Activated naive CD4-positive, alpha-beta T cell treated with anti-CD3 and anti-CD28 coated beads, Interleukin-2, amount 50 U/mL, for 24 hours (primary cell): ENCODE measurements at regions not wholly inside any gene's neighbourhood (a gene's known extent, or its start where the extent isn't known, plus 50 kb on each side); places are given as distances from the start of the nearest gene placed in this dataset.
"Not testable (repeated sequence)": the region's sequence is repeated elsewhere in the genome, so short reads cannot be mapped to it uniquely, and the experiment has no call there.

ENCODE experiments used
- H3K27ac Mint-ChIP-seq: one replicate; pipeline ENCODE4 v1.8.0; 2021; ENCODE audit warnings: mild to moderate bottlenecking, mixed read lengths
- H3K27me3 Mint-ChIP-seq: one replicate; pipeline ENCODE4 v1.8.0; 2021; ENCODE audit warnings: mixed read lengths
- H3K36me3 Mint-ChIP-seq: one replicate; pipeline ENCODE4 v1.8.0; 2021; ENCODE audit warnings: mixed read lengths
- H3K4me1 Mint-ChIP-seq: one replicate; pipeline ENCODE4 v1.8.0; 2021; ENCODE audit warnings: mixed read lengths
- H3K4me3 Mint-ChIP-seq: one replicate; pipeline ENCODE4 v1.8.0; 2021; ENCODE audit warnings: mild to moderate bottlenecking, mixed read lengths
- H3K9me3 Mint-ChIP-seq: one replicate; pipeline ENCODE4 v1.8.0; 2021; ENCODE audit warnings: mixed read lengths

GRCh38 chr10:9262770-9263169 is 1208.3 kb downstream of the GATA3 start:
- peaks cover 26% of the 10 kb centered on the region for H3K27me3 Mint-ChIP-seq
- H3K9me3 Mint-ChIP-seq: no peaks in the 10 kb centered on the region
- H3K4me1 Mint-ChIP-seq: no peaks in the 10 kb centered on the region
- H3K36me3 Mint-ChIP-seq: no peaks in the 10 kb centered on the region
- H3K4me3 Mint-ChIP-seq: no peak overlapping the region
- H3K27ac Mint-ChIP-seq: no peak overlapping the region

- H3K36me3 Mint-ChIP-seq: no peaks in the 10 kb centered on the region
- H3K4me1 Mint-ChIP-seq: no peaks in the 10 kb centered on the region
- peaks cover 16% of the 10 kb centered on the region for H3K27me3 Mint-ChIP-seq
- H3K27ac Mint-ChIP-seq: no peak overlapping the region
- H3K4me3 Mint-ChIP-seq: no peak overlapping the region
- H3K9me3 Mint-ChIP-seq: no peaks in the 10 kb centered on the region
Observed at GRCh38 chr10:9268176-9268575, 1213.7 kb downstream of the GATA3 start.

GRCh38 chr10:9273126-9273833 is 1218.8 kb downstream of the GATA3 start:
- H3K9me3 Mint-ChIP-seq, H3K27ac Mint-ChIP-seq, H3K36me3 Mint-ChIP-seq, H3K4me3 Mint-ChIP-seq, H3K4me1 Mint-ChIP-seq: not testable (repeated sequence)
- H3K27me3 Mint-ChIP-seq: peaks cover 20% of the 10 kb centered on the region

GRCh38 chr10:9274206-9274755 is 1219.8 kb downstream of the GATA3 start:
- Mint-ChIP-seq H3K27me3 (peaks cover 15% of the 10 kb centered on the region), H3K9me3 (no peaks in the 10 kb centered on the region), H3K4me3 (no peak overlapping the region), H3K36me3 (no peaks in the 10 kb centered on the region), H3K4me1 (no peaks in the 10 kb centered on the region), H3K27ac (no peak overlapping the region)

GRCh38 chr10:9275861-9276260 is 1221.4 kb downstream of the GATA3 start:
- H3K9me3 Mint-ChIP-seq: no peaks in the 10 kb centered on the region
- peaks cover 11% of the 10 kb centered on the region for H3K27me3 Mint-ChIP-seq
- no peak overlapping the region for H3K27ac Mint-ChIP-seq
- H3K36me3 Mint-ChIP-seq: no peaks in the 10 kb centered on the region
- H3K4me1 Mint-ChIP-seq: no peaks in the 10 kb centered on the region
- H3K4me3 Mint-ChIP-seq: no peak overlapping the region

GRCh38 chr10:9285690-9286089 is 1231.2 kb downstream of the GATA3 start:
- no peak overlapping the region for H3K27ac Mint-ChIP-seq
- no peaks in the 10 kb centered on the region for H3K4me1 Mint-ChIP-seq
- H3K9me3 Mint-ChIP-seq: no peaks in the 10 kb centered on the region
- no peaks in the 10 kb centered on the region for H3K36me3 Mint-ChIP-seq
- H3K4me3 Mint-ChIP-seq: no peak overlapping the region
- peaks cover 2% of the 10 kb centered on the region for H3K27me3 Mint-ChIP-seq

- H3K27me3 Mint-ChIP-seq: peaks cover 2% of the 10 kb centered on the region
- H3K27ac Mint-ChIP-seq: no peak overlapping the region
- no peaks in the 10 kb centered on the region for H3K9me3 Mint-ChIP-seq
- no peaks in the 10 kb centered on the region for H3K36me3 Mint-ChIP-seq
- H3K4me1 Mint-ChIP-seq: peaks cover 6% of the 10 kb centered on the region
- H3K4me3 Mint-ChIP-seq: no peak overlapping the region
Observed at GRCh38 chr10:9289811-9290210, 1235.3 kb downstream of the GATA3 start.

GRCh38 chr10:9291081-9291480 is 1236.6 kb downstream of the GATA3 start:
- Mint-ChIP-seq H3K27me3 (peaks cover 2% of the 10 kb centered on the region), H3K27ac (no peak overlapping the region), H3K9me3 (no peaks in the 10 kb centered on the region), H3K4me3 (no peak overlapping the region), H3K4me1 (peaks cover 12% of the 10 kb centered on the region), H3K36me3 (no peaks in the 10 kb centered on the region)

GRCh38 chr10:9294132-9294663 is 1239.7 kb downstream of the GATA3 start:
- no peak overlapping the region for H3K4me3 Mint-ChIP-seq
- no peak overlapping the region for H3K27ac Mint-ChIP-seq
- H3K36me3 Mint-ChIP-seq: no peaks in the 10 kb centered on the region
- H3K4me1 Mint-ChIP-seq: peaks cover 12% of the 10 kb centered on the region
- H3K9me3 Mint-ChIP-seq: no peaks in the 10 kb centered on the region
- no peaks in the 10 kb centered on the region for H3K27me3 Mint-ChIP-seq

- peaks cover 12% of the 10 kb centered on the region for H3K4me1 Mint-ChIP-seq
- H3K36me3 Mint-ChIP-seq: no peaks in the 10 kb centered on the region
- H3K27ac Mint-ChIP-seq: no peak overlapping the region
- no peaks in the 10 kb centered on the region for H3K27me3 Mint-ChIP-seq
- no peak overlapping the region for H3K4me3 Mint-ChIP-seq
- H3K9me3 Mint-ChIP-seq: no peaks in the 10 kb centered on the region
Observed at GRCh38 chr10:9294865-9295264, 1240.4 kb downstream of the GATA3 start.

- no peak overlapping the region for H3K27ac Mint-ChIP-seq
- no peaks in the 10 kb centered on the region for H3K36me3 Mint-ChIP-seq
- no peaks in the 10 kb centered on the region for H3K27me3 Mint-ChIP-seq
- H3K4me1 Mint-ChIP-seq: peaks cover 12% of the 10 kb centered on the region
- no peak overlapping the region for H3K4me3 Mint-ChIP-seq
- no peaks in the 10 kb centered on the region for H3K9me3 Mint-ChIP-seq
Observed at GRCh38 chr10:9296190-9296589, 1241.7 kb downstream of the GATA3 start.

- peaks cover 12% of the 10 kb centered on the region for H3K4me1 Mint-ChIP-seq
- H3K4me3 Mint-ChIP-seq: no peak overlapping the region
- no peaks in the 10 kb centered on the region for H3K36me3 Mint-ChIP-seq
- no peaks in the 10 kb centered on the region for H3K27me3 Mint-ChIP-seq
- no peaks in the 10 kb centered on the region for H3K9me3 Mint-ChIP-seq
- H3K27ac Mint-ChIP-seq: no peak overlapping the region
Observed at GRCh38 chr10:9297580-9297979, 1243.1 kb downstream of the GATA3 start.

- Mint-ChIP-seq H3K4me1 (peaks cover 5% of the 10 kb centered on the region), H3K36me3 (no peaks in the 10 kb centered on the region), H3K4me3 (no peak overlapping the region), H3K27ac (no peak overlapping the region), H3K27me3 (no peaks in the 10 kb centered on the region), H3K9me3 (no peaks in the 10 kb centered on the region)
Observed at GRCh38 chr10:9299966-9300365, 1245.5 kb downstream of the GATA3 start.

- no peaks in the 10 kb centered on the region for H3K9me3 Mint-ChIP-seq
- H3K36me3 Mint-ChIP-seq: no peaks in the 10 kb centered on the region
- no peak overlapping the region for H3K4me3 Mint-ChIP-seq
- H3K27me3 Mint-ChIP-seq: peaks cover 4% of the 10 kb centered on the region
- no peaks in the 10 kb centered on the region for H3K4me1 Mint-ChIP-seq
- H3K27ac Mint-ChIP-seq: no peak overlapping the region
Observed at GRCh38 chr10:9301148-9301547, 1246.7 kb downstream of the GATA3 start.

GRCh38 chr10:9301554-9301953 is 1247.1 kb downstream of the GATA3 start:
- H3K27ac Mint-ChIP-seq: no peak overlapping the region
- H3K27me3 Mint-ChIP-seq: peaks cover 6% of the 10 kb centered on the region
- H3K4me3 Mint-ChIP-seq: no peak overlapping the region
- H3K36me3 Mint-ChIP-seq: no peaks in the 10 kb centered on the region
- H3K9me3 Mint-ChIP-seq: no peaks in the 10 kb centered on the region
- no peaks in the 10 kb centered on the region for H3K4me1 Mint-ChIP-seq

GRCh38 chr10:9302140-9302746 is 1247.8 kb downstream of the GATA3 start:
- H3K4me1 Mint-ChIP-seq: no peaks in the 10 kb centered on the region
- no peaks in the 10 kb centered on the region for H3K36me3 Mint-ChIP-seq
- no peaks in the 10 kb centered on the region for H3K9me3 Mint-ChIP-seq
- peaks cover 6% of the 10 kb centered on the region for H3K27me3 Mint-ChIP-seq
- H3K27ac Mint-ChIP-seq: no peak overlapping the region
- no peak overlapping the region for H3K4me3 Mint-ChIP-seq
